ENCODE measurements at regions not wholly inside any gene's neighbourhood (a gene's known extent, or its start where the extent isn't known, plus 50 kb on each side); places are given as distances from the start of the nearest gene placed in this dataset.

GRCh38 chr6:137353842-137354397 is 134.7 kb upstream of the IFNGR1 start:
- H3K4me3 ChIP-seq (ENCODE audit: low read depth, low read length), result no peak overlapping the region
- no peak for DNase-seq (ENCODE audit: low read depth)
- H3K27me3 ChIP-seq (ENCODE audit: control insufficient read depth, insufficient read depth, low read length), result peaks cover 1% of the 10 kb centered on the region; the same call in 1 of the 2 replicates
- ChIA-PET POLR2A (no interaction called here), CTCF (no interaction called here)
- H3K36me3 ChIP-seq (ENCODE audit: control insufficient read depth, insufficient read depth, low read length), result no peaks in the 10 kb centered on the region
- no peak for TF ChIP-seq CTCF (IDR thresholded peaks at IDR 0.05; ENCODE audit: insufficient read depth, low read depth, low read length)

GRCh38 chr6:137353346-137353745 is 134.2 kb upstream of the IFNGR1 start:
- ChIA-PET CTCF (no interaction called here), POLR2A (no interaction called here)
- no peak for TF ChIP-seq CTCF (IDR thresholded peaks at IDR 0.05; ENCODE audit: insufficient read depth, low read depth, low read length)

GRCh38 chr6:137352859-137353258 is 133.7 kb upstream of the IFNGR1 start:
- Histone ChIP-seq H3K4me3 (ENCODE audit: low read depth, low read length) (no peak overlapping the region), H3K27me3 (ENCODE audit: control insufficient read depth, insufficient read depth, low read length) (peaks cover 1% of the 10 kb centered on the region; the same call in 1 of the 2 replicates), H3K36me3 (ENCODE audit: control insufficient read depth, insufficient read depth, low read length) (no peaks in the 10 kb centered on the region)
- no peak for TF ChIP-seq CTCF (IDR thresholded peaks at IDR 0.05; ENCODE audit: insufficient read depth, low read depth, low read length)
- POLR2A ChIA-PET, result no interaction called here
- no peak for DNase-seq (ENCODE audit: low read depth)
- CTCF ChIA-PET, result no interaction called here

More at GRCh38 chr6:137353346-137353745, 134.2 kb upstream of the IFNGR1 start:
- DNase-seq (ENCODE audit: low read depth), result no peak
- no peak overlapping the region for H3K4me3 ChIP-seq (ENCODE audit: low read depth, low read length)
- H3K27me3 ChIP-seq (ENCODE audit: control insufficient read depth, insufficient read depth, low read length), result peaks cover 1% of the 10 kb centered on the region; the same call in 1 of the 2 replicates
- H3K36me3 ChIP-seq (ENCODE audit: control insufficient read depth, insufficient read depth, low read length), result no peaks in the 10 kb centered on the region

GRCh38 chr6:137351890-137352289 is 132.7 kb upstream of the IFNGR1 start:
- Histone ChIP-seq H3K4me3 (ENCODE audit: low read depth, low read length) (no peak overlapping the region), H3K36me3 (ENCODE audit: control insufficient read depth, insufficient read depth, low read length) (no peaks in the 10 kb centered on the region), H3K27me3 (ENCODE audit: control insufficient read depth, insufficient read depth, low read length) (no peaks in the 10 kb centered on the region; the same call in 1 of the 2 replicates)
- POLR2A ChIA-PET, result no interaction called here
- CTCF ChIA-PET, result no interaction called here
- DNase-seq (ENCODE audit: low read depth), result no peak
- TF ChIP-seq CTCF (IDR thresholded peaks at IDR 0.05; ENCODE audit: insufficient read depth, low read depth, low read length), result no peak

GRCh38 chr6:137350857-137351256 is 131.7 kb upstream of the IFNGR1 start:
- POLR2A ChIA-PET, result no interaction called here
- no peak overlapping the region for H3K4me3 ChIP-seq (ENCODE audit: low read depth, low read length)
- CTCF ChIA-PET, result no interaction called here
- no peak for TF ChIP-seq CTCF (IDR thresholded peaks at IDR 0.05; ENCODE audit: insufficient read depth, low read depth, low read length)
- H3K27me3 ChIP-seq (ENCODE audit: control insufficient read depth, insufficient read depth, low read length), result no peaks in the 10 kb centered on the region; the same call in 1 of the 2 replicates
- no peak for DNase-seq (ENCODE audit: low read depth)
- H3K36me3 ChIP-seq (ENCODE audit: control insufficient read depth, insufficient read depth, low read length), result no peaks in the 10 kb centered on the region

Measured in BJ (cell line).